MCF 10A (cell line): ENCODE measurements at regions not wholly inside any gene's neighbourhood (a gene's known extent, or its start where the extent isn't known, plus 50 kb on each side); places are given as distances from the start of the nearest gene placed in this dataset.
A peak's percentile ranks its signal among the peaks of the same experiment; 100 is the strongest.

Experiments
- BruUV-seq: library from RNA; stranded (reverse); fragments of 400-500 nt; replicated peaks from 2 replicates; lab custom pipeline; 2021; lab: Mats Ljungman, UMichigan
- CTCF ChIA-PET: fragments of 300-600 bp; sonication (Branson Sonifier 250); formaldehyde crosslinking; extraction: SDS; loops from one replicate; lab custom pipeline; 2021; ENCODE audit warnings: antibody characterized with exemption, inconsistent platforms; lab: Yijun Ruan, JAX
- POLR2A ChIA-PET: fragments of 300-600, 350-650 bp; sonication (Branson Sonifier 250); formaldehyde crosslinking; extraction: SDS; loops from one replicate; lab custom pipeline; 2020; ENCODE audit warnings: antibody characterized with exemption, inconsistent platforms; lab: Yijun Ruan, JAX
- DNase-seq: peaks from one replicate; pipeline ENCODE4 v3.0.0-alpha.2; 2018; ENCODE audit not compliant: unreplicated experiment
- H3K27ac Mint-ChIP-seq: one replicate; pipeline ENCODE4 v1.8.0; 2022; ENCODE audit warnings: mild to moderate bottlenecking, low read depth, mixed read lengths; ENCODE audit not compliant: unreplicated experiment
- H3K27me3 Mint-ChIP-seq: one replicate; pipeline ENCODE4 v1.8.0; 2022; ENCODE audit warnings: mixed read lengths; ENCODE audit not compliant: insufficient read depth, unreplicated experiment
- H3K36me3 Mint-ChIP-seq: one replicate; pipeline ENCODE4 v1.8.0; 2022; ENCODE audit warnings: mild to moderate bottlenecking, moderate library complexity, mixed read lengths; ENCODE audit not compliant: insufficient read depth, unreplicated experiment
- H3K4me1 Mint-ChIP-seq: one replicate; pipeline ENCODE4 v1.8.0; 2022; ENCODE audit warnings: mixed read lengths; ENCODE audit not compliant: insufficient read depth, unreplicated experiment
- H3K4me3 Mint-ChIP-seq: one replicate; pipeline ENCODE4 v1.8.0; 2022; ENCODE audit warnings: mild to moderate bottlenecking, moderate library complexity, mixed read lengths; ENCODE audit not compliant: unreplicated experiment
- H3K9me3 Mint-ChIP-seq: one replicate; pipeline ENCODE4 v1.8.0; 2022; ENCODE audit warnings: mixed read lengths; ENCODE audit not compliant: unreplicated experiment
- intact Hi-C: fragments of 100-400 bp; cut with micrococcal nuclease; formaldehyde crosslinking; loops from 2 replicates; pipeline ENCODE4 v1.14.1; 2022
- TF ChIP-seq, protein P1 (sequence below): fragments of 200-600 bp; IDR thresholded peaks from one replicate; pipeline ENCODE4 v1.8.0; 2022; ENCODE audit warnings: antibody characterized with exemption, mild to moderate bottlenecking; ENCODE audit not compliant: unreplicated experiment

DNA sequence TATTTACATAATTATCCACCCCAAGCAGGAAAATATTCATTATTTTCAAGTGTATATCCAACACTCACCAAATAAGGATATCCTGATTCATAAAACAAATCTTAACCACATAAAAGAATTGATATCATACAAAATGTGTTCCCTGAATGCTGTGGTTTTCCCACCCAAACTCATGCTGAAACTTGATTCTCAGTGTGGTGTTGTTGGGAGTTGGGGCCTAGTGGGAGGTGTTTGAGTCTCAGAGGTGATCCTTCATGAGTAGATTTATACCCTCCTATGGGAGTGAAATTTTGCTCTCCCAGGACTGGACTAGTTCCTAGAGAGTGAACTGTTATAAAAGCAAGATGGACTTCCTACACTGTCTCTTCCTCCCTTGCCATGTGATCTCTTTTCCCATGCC lies 1028.3 kb downstream of the SORCS1 start:
- no peaks in the 10 kb centered on the region for H3K27me3 Mint-ChIP-seq
- DNase-seq = no peak

DNA sequence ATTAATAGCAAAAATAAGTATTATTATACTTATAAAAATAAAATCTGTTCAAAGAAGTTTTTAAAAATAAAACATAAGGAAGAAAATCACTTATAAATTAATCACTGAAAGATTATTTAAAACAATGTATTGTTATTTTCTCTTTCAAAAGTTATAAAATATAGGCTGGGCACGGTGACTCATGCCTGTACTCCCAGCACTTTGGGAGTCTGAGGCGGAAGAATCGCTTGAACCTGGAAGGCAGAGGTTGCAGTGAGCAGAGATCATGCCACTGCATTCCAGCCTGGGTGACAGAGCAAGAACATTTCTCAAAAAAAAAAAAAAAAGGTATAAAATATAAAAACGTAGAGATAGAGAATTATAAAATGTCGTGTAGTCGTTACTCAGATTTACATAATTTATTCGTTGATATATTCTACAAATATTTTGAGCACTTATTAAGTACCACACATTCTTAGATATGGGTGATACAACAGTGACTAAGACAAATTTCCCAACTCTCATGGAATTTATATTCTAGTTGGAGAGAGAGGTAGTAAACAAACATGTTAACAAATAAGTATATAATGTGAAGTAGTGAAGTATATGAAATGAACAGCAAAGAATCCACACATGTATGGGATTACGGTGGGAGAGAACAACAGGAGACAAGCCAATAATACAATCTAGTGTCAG lies 1030.0 kb downstream of the SORCS1 start:
- H3K36me3 Mint-ChIP-seq = no peaks in the 10 kb centered on the region
- H3K27me3 Mint-ChIP-seq = no peaks in the 10 kb centered on the region
- CTCF ChIA-PET = no interaction called here
- POLR2A ChIA-PET = no interaction called here
- BruUV-seq = no TSS peak
- DNase-seq = peak; percentile 27
- H3K4me3 Mint-ChIP-seq = no peak overlapping the region
- intact Hi-C loops = no loop called here
- H3K4me1 Mint-ChIP-seq = peaks cover 6% of the 10 kb centered on the region
- TF ChIP-seq, protein P1, sequence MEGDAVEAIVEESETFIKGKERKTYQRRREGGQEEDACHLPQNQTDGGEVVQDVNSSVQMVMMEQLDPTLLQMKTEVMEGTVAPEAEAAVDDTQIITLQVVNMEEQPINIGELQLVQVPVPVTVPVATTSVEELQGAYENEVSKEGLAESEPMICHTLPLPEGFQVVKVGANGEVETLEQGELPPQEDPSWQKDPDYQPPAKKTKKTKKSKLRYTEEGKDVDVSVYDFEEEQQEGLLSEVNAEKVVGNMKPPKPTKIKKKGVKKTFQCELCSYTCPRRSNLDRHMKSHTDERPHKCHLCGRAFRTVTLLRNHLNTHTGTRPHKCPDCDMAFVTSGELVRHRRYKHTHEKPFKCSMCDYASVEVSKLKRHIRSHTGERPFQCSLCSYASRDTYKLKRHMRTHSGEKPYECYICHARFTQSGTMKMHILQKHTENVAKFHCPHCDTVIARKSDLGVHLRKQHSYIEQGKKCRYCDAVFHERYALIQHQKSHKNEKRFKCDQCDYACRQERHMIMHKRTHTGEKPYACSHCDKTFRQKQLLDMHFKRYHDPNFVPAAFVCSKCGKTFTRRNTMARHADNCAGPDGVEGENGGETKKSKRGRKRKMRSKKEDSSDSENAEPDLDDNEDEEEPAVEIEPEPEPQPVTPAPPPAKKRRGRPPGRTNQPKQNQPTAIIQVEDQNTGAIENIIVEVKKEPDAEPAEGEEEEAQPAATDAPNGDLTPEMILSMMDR = no peak
- no peak overlapping the region for H3K27ac Mint-ChIP-seq
- no peaks in the 10 kb centered on the region for H3K9me3 Mint-ChIP-seq

More for the DNA sequence above, 1028.3 kb downstream of the SORCS1 start:
- ChIA-PET CTCF (no interaction called here), POLR2A (no interaction called here)
- Mint-ChIP-seq H3K27ac (no peak overlapping the region), H3K9me3 (no peaks in the 10 kb centered on the region), H3K4me3 (no peak overlapping the region), H3K4me1 (peaks cover 6% of the 10 kb centered on the region), H3K36me3 (no peaks in the 10 kb centered on the region)
- no TSS peak for BruUV-seq
- intact Hi-C loops = no loop called here
- TF ChIP-seq, protein P1 = no peak

DNA sequence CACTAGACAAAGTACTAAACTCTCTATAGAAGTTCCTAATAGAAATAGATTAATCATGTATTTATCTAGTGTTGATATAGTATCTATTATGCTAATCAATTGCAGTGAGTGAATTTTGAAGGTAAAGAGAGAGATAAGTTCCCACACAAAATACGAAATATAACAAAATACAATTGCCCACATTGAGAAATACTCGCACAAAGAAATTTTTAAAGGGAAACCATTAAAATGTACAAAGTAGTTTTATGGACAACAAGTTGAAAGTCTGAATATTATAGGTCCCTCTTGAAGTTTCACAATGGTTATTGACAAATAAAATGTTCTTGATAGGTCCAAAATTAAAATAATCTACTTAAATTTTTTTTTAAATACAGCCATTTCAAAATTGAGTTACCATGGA lies 1031.1 kb downstream of the SORCS1 start:
- TF ChIP-seq, protein P1 = no peak
- Mint-ChIP-seq H3K36me3 (no peaks in the 10 kb centered on the region), H3K27ac (no peak overlapping the region), H3K4me1 (peaks cover 6% of the 10 kb centered on the region), H3K4me3 (no peak overlapping the region), H3K9me3 (no peaks in the 10 kb centered on the region), H3K27me3 (no peaks in the 10 kb centered on the region)
- no peak for DNase-seq
- ChIA-PET POLR2A (no interaction called here), CTCF (no interaction called here)
- no TSS peak for BruUV-seq
- intact Hi-C loops = no loop called here

DNA sequence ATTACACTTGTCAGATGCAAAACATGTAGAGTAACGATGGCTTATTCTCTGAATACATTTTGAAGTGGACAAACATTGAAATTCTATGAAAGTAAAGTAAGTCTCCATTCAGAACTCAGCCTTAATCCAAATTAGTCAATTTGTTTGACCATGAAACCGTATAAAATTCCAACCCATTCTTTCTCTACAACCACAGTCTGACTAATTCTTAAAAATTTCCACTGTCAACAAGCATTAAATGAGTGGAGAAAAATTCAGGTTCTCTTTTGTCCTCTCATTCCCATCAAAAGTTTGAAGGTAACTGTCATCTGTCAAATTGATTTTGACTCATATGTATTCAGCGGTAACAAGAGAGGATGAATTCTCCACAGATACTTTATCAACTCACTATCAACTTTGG lies 1031.5 kb downstream of the SORCS1 start:
- no peak for DNase-seq
- CTCF ChIA-PET = no interaction called here
- H3K9me3 Mint-ChIP-seq = no peaks in the 10 kb centered on the region

More for the DNA sequence above, 1031.5 kb downstream of the SORCS1 start:
- intact Hi-C loops = no loop called here
- H3K27ac Mint-ChIP-seq = no peak overlapping the region
- peaks cover 6% of the 10 kb centered on the region for H3K4me1 Mint-ChIP-seq
- BruUV-seq = no TSS peak
- POLR2A ChIA-PET = no interaction called here
- TF ChIP-seq, protein P1 = no peak
- no peak overlapping the region for H3K4me3 Mint-ChIP-seq
- no peaks in the 10 kb centered on the region for H3K27me3 Mint-ChIP-seq
- no peaks in the 10 kb centered on the region for H3K36me3 Mint-ChIP-seq
